ENCODE measurements at regions not wholly inside any gene's neighbourhood (a gene's known extent, or its start where the extent isn't known, plus 50 kb on each side); places are given as distances from the start of the nearest gene placed in this dataset.
"Not testable (repeated sequence)": the region's sequence is repeated elsewhere in the genome, so short reads cannot be mapped to it uniquely, and the experiment has no call there.

DNA sequence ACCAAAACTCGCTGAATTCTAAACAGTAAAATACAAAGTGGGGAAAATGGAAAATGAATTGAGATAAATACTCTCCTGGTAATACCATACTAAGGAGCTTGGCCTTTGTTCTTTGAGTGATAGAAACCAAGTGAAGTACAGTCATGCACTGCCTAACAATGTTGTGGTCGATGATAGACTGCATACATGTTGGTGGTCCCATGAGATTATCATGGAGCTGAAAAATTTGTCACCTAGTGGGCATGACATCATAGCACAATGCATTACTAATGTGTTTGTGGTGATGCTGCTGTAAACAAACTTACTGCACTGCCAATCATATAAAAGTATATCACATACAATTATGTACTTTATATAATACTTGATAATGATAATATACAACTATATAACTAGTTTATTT is 419.1 kb downstream of the ARL4A start:
- FAIRE-seq, result no peak

DNA sequence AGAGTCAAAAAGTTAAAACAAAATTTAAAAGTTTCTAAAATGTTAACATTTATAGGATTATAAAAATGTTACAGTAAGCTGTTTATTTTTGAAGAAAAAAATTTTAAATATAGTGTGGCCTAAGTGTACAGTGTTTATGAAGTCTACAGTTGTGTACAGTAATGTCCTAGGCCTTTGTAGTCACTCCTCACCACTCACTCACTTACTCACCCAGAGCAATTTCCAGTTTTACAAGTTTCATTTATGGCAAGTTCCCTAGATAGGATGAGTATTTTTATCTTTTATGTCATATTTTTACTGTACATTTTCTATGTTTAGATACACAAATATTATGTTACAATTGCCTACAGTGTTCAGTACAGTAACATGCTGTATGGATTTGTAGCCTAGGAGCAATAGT is 419.9 kb downstream of the ARL4A start:
- no peak for FAIRE-seq

DNA sequence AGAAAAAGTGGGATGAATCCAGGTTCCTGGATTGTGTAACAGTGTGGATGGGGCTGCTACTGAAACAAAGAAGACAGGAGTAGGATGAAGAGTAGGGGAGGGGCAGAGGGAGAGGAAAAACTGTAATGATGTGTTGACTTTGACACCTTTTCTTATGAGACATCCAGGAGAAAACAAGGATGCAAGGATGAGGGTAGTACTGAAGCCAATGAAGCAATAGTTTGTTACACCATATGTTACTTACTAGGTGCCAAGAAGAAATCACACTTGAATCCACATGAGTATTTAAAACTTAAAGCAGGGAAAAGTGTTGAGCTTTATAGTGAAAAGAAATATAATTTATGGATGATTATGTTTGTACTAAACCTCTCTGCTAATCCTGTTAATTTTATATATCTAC is 420.6 kb downstream of the ARL4A start:
- no peak for FAIRE-seq

DNA sequence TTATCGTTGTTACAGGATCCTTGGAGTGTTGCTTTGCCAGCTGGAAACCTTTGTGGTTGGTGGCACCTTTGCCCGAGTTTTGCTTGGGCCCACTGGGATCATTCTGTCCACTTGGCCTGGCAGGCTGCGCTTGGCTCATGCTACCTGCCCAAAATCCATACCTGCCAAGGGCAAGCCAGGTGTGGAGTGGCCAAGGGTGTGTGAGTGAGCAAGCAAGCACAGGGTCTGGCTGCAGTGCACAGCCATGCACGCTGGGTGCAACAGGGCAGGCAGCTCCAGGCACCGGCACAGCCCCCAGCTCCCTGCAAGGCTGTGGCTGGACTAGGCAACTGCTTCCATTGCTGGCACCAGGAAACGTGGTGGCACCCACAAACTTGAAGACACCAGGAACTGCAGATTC is 421.8 kb downstream of the ARL4A start:
- no peak for FAIRE-seq

DNA sequence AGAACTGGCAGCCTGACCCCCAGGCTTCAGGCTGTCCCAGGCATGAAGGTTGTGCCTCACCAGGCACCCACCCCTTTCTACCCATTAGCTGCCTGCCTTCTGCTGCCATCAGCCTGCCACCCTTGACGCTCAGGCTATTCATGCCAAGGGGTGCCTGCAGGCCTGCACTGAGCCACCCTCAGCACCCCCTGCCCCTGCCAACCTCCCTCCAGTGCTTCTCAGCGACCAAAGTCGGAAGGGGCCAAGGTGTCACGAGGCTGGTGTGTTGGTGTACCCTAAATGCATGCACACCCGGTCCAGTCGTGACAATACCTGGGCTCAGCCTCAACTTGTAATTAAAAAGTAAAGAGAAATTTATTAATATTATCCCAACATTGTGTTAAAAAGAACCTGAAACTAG is 422.7 kb downstream of the ARL4A start:
- no peak for FAIRE-seq

DNA sequence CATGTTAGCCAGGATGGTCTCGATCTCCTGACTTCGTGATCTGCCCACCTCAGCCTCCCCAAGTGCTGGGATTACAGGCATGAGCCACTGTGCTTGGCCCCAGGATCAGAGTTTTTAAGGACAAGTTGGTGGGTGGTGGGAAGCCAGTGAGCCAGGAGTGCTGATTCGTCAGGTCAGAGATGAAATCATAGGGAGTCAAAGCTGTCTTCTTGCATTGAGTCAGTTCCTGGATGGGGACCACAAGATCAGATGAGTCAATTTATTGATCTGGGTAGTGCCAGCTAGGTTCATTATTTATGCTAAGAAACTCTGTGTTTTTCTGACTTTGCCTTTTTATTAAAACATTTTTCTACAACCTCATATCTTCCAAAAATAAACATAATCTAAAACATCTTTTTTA is 423.8 kb downstream of the ARL4A start:
- FAIRE-seq, result no peak

DNA sequence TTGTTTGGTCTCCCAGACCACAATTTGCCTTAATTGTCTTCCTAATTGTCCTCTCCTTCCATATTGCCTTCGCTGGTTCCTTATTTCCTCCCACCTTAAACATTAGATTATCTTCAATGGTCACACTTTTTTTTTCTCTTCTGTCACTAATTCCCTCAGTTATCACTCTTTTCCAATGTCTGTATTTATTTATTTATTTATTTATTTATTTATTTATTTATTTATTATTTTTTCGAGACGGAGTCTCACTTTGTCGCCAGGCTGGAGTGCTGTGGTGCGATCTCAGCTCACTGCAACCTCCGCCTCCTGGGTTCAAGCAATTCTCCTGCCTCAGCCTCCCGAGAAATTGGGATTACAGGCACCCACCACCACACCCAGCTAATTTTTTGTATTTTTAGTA is 426.8 kb downstream of the ARL4A start:
- FAIRE-seq, result not testable (repeated sequence)

DNA sequence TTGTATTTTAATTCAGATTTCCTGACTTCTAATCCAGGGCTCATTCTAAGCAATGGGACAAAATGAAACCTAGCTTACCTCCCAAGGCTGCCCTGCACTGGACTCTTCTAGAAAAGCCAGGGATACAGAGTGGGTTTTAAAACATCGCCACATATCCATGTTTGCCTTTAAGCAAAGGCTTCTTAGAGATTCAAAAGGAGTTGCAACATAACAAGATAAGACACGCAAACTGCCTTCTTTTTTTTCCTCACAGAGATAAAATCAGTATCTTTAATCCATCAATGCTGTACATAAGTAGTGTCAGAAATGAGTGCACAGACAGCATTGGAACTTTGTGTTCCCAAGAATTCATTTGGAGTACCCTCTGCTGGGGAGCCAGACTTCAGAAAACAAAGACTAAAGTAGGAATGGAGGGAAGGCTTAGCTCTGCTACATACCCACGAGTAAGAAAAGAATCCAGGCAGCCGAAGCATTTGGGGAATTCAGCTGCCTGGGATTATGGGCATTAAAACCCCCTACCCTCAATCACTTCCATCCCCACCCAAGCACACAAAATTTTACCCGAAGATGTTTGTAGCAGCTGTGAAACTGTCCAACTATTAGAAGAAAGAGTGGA is 427.8 kb downstream of the ARL4A start:
- FAIRE-seq, result no peak

DNA sequence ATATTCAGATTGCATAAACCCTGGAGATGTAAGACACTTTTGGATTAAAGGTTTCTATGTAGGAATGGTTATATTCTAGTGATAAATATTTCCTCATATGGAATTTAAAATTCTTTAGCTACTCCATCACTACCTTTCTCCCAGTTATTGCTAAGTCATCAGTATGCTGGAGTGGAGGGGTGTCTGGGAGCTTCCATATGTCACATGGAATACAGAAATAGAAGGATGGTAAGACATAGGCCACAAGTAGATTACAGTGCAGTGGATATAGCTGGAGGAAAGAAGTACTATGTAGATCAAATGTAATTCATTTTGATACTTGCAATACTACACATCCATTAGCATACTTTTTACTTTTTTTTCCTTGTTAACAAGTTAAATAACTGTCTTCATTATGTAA is 428.4 kb downstream of the ARL4A start:
- no peak for FAIRE-seq

DNA sequence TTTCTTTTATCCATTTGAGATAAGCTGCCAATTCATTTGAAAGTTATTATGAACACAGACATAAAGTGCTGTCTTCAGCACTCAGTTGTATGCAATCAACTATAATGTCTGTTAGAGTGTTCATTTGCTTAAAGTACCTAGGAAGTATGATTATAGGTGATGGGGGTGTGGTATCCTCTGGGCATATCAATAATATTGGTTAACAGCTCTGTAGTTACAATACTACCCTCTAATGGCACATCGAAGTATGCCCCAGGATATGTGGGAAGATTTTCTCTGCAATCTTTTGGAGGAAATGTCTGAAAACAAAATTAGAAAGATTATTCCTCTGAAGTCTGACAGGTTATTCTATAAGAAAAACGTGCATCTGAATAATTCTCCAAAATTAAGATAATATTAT is 429.7 kb downstream of the ARL4A start:
- FAIRE-seq, result no peak

DNA sequence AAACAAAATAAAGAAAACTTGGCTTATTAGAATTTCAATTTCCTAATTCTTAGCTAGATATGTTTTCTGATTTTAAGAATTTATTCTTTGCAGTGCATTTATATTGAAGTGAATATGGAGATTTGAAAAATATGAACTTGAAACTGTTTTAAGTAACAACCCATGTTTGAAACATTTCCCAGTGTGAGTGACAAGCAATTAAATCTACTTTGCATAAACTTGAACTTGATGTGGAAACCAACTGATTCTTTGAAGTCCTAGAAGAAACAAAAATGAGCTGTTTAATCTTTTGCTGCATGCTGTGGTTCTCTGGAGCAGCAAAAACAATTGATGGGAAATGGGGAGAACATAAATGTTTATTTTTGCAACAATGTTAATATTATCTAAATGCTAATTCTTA is 430.2 kb downstream of the ARL4A start:
- FAIRE-seq, result no peak

DNA sequence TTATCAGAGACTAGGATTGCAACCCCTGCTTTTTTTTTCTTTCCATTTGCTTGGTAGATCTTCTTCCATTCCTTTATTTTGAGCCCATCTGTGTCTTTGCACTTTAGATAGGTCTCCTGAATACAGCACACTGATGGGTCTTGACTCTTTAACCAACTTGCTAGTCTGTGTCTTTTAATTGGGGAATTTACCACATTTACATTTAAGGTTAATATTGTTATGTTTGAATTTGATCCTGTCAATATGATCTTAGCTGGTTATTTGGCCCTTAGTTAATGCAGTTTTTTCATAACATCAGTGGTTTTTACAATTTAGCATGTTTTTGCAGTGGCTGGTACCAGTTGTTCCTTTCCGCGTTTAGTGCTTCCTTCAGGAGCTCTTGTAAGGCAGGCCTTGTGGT is 437.2 kb downstream of the ARL4A start:
- FAIRE-seq, result not testable (repeated sequence)

DNA sequence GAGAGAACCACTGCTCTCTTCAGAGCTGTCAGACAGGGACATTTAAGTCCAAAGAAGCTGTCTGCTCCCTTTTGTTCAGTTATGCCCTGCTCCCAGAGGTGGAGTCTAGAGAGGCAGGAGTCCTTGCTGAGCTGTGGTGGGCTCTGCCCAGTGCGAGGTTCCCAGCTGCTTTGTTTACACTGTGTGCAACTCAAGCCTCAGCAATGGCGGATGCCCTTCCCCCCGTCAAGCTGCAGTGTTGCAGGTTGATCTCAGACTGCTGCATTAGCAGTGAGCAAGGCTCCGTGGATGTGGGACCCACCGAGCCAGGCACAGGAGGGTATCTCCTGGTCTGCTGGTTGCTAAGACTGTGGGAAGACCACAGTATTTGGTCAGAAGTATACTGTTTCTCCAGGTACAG is 438.9 kb downstream of the ARL4A start:
- FAIRE-seq, result no peak

DNA sequence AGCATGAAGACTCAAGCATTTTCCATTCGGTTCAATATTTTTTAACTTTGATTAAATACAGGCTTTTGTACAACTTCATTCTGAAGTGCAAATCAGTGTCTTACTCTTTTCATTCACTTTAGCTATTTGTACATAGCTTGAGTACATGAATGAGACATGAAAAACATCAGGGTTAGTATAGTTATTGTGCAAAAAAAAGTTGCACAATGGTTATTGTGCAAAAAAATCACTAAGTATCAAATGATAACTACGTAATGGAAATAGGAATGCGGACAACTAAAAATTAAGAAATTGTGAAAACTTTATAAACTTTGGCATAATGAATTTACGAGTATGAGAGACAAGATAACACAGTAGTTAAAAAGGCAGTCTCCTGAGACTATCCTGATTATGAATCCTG is 442.9 kb downstream of the ARL4A start:
- no peak for FAIRE-seq

DNA sequence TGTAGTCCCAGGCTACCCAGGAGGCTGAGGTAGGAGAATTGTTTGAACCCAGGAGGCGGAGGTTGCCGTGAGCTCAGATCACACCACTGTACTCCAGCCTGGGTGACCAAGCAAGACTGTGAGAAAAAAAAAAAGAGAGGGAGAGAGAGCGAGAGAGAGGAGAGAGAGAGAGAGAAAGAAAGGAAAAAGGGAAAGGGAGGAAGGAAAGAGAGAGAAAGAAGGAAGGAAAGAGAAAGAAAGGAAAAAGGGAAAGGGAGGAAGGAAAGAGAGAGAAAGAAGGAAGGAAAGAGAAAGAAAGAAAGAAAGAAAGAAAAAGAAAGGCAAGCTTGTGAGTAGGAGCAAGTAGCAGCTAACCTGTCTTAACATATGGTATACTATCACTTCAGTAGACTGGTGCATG is 443.5 kb downstream of the ARL4A start:
- FAIRE-seq, result not testable (repeated sequence)

DNA sequence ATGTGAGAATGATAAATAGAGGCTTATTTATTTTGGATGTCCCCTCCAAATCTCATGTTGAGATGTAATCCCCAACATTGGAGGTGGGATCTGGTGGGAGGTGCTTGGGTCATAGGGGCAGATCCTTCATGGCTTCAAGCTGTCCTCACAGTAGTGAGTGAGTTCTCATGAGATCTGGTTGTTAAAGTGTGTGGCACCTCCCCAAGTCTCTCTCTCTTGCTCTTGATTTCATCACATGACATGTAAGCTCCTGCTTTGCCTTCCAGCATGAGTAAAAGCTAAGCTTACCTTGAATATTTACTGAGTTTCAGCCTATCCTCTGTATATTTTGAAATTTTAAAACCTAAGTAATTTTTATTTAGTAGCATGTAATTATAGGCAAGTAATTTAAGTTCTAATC is 444.9 kb downstream of the ARL4A start:
- no peak for FAIRE-seq

DNA sequence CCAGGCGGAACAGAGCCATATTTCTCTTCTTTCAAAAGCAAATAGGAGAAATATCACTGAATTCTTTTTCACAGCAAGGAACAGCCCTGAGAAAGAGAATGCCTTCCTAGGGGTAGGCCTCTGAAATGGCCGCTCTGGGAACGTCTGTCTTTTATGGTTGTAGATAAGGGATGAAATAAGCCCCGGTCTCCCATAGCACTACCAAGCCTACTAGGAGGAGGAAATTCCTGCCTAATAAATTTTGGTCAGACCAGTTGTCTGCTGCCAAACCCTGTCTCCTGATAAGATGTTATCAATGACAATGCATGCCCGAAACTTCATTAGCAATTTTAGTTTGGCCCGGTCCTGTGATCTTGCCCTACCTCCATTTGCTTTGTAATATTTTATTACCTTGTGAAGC is 448.9 kb downstream of the ARL4A start:
- FAIRE-seq, result not testable (repeated sequence)

DNA sequence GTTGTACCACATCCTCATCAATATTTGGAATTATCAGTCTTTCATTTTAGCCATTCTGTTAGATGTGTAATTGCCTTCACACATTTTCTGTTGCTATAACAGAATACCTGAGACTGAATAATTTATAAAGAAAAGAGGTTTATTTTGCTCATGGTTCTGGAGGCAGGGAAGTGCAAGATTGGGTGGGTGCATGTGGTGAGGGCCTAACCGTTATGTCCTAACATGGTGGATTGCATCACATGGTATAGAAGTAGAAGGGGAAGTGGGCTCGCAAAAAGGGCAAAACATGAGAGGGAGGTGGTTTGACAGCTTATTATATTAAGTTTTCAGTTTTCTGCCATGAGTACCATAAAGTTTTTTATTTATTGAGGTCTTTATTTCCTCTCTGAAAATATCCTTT is 452.0 kb downstream of the ARL4A start:
- FAIRE-seq, result no peak

DNA sequence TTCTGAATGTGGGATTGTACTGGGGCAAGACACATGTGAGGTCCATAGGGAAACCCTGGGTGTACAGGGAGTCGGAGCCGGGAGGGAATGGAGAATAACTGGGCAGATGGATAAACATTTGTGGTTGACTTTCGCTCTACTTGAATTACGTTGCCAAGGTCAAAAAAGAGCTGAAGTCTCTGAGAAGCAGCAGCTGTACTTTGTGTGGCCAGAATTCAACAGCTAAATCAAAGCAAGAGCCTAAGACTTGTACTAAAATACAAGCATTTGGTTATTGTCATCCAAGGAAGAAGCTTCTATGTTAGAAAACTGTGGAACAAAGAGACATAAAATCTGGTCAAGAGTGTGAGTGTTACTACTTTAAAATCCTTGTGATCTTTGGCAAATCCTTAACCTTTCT is 457.2 kb downstream of the ARL4A start:
- no peak for FAIRE-seq

DNA sequence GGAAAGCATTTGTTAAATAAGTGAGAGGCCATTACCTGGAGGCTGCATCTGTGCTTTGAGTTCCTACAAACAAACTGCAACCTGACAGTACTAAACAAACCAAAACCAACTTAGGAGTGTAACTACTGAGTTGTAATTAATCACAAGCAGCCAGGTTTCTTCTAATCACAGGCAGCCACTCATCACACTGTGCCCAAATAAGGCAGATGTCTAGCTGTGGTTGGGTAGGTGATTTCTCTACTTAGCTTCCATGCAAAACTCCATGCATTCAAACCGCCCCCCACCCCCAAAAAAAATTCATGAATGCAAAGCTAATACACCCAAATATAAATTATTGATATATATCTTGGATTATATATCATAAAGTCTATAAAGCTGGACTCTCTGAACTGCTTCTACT is 461.1 kb downstream of the ARL4A start:
- no peak for FAIRE-seq

DNA sequence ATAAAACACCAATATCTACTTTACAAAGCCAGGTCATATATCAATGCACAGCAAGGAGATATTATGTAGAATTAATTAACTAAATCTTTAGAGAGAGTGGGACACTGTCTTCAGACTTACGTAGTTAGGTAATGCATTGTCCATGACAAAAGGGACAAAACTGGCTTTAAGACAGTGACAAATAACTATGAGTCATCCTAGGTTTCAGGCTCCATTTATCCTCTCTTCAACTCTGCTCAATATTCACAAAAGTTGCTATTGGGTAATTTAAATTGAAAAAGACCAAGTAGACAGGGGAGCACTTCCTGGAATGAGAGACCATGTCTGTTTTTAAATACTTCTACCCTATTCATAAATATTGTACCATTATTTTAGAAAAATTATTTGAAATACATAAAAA is 464.5 kb downstream of the ARL4A start:
- no peak for FAIRE-seq

DNA sequence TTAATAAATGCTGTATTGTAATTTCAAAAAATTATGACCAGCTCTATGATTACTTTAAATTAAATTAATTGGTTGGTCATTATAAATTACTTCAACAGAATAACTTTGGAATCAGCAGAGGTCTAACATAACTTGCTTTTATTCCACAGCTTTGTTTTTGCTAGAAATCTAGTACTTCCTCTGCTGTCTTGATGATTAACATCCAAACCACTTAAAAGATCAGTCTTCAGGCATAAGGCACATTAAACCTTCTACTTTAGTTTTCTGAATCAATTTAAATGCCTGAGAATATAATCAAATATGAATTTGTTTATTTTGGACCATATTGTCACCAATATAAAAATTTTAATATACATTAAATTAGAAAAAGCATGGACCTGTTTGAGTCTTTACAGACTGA is 465.3 kb downstream of the ARL4A start:
- FAIRE-seq, result no peak

DNA sequence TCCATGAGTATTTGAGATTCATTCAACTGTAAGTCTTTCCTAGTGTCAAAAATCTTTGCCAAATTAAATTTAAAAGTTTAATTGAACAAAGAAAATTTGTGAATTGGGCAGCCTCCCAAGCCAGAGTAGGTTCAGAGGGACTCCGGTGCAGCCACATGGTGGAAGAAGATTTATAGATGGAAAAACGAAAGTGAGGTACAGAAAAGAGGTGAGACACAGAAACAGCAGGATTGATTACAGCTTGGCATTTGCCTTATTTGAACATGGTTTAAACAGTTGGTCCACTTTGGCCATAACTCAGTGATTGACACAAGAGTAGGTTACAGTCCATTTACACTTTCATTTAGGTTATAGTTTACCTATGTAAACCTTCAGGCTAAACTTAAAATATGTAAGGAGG is 465.8 kb downstream of the ARL4A start:
- no peak for FAIRE-seq

DNA sequence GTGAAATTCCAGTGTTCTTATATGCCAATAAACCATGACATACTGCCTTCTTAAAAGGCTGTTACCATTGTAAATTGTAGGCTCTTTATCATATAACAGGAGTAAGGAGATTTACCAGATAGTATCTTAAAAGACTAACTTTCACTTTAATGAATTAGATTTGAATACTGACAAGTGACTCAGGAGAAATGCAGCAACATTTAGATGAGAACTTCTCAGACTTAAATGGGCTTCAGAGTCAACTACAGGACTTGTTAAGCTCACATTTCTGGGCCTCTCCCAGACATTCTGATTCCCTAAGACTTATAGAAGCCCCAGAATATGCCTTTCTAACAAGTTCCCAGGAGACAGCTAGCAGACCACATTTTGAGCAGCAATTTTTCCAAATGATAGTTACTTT is 466.3 kb downstream of the ARL4A start:
- FAIRE-seq, result no peak

DNA sequence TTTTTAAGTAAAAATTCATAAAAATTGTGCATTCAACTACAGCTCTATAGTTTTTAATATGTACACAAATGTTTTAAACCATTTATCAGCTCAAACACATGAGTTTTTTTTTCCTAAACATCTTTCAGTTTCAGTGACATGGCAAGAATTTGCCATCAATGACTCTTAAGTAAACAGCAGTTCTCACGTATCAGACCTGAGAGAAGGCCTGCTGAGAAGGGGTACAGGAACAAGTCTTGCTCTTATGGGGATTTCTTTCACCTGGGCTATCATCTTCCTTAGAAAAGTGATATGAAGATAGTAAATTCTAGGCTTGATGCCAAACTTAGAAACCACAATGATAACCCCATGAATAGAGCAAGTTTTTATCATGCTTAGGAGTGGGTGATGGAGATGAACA is 467.8 kb downstream of the ARL4A start:
- FAIRE-seq, result no peak

DNA sequence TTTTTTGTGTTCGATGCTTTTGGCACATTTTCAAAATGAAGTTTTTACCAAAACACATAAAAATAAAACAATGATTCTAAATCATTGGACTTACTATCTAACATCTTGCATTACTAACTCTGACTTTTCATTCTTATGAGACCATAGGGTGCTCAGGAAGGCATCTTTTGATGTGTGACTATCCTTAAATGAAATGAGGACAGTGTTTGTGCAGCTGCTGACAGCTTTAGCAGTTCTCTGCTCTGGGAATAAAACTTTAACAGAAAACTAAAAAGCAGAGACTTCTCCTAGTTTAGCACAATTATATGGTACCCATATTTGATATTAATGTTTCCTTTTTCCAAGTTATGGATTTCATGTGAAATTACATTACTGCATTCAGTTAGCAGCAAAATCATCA is 471.6 kb downstream of the ARL4A start:
- FAIRE-seq, result no peak

All from A204.1 (cell line).